Osteocyte (in vitro differentiated cells): ENCODE measurements at regions not wholly inside any gene's neighbourhood (a gene's known extent, or its start where the extent isn't known, plus 50 kb on each side); places are given as distances from the start of the nearest gene placed in this dataset.

ENCODE experiments used
- DNase-seq: peaks from one replicate; pipeline ENCODE4 v3.0.0; 2021; ENCODE audit warnings: mixed read lengths; ENCODE audit not compliant: unreplicated experiment; ENCODE audit errors: extremely low spot score
- H3K27ac Mint-ChIP-seq: one replicate; pipeline ENCODE4 v1.8.0; 2021; ENCODE audit warnings: mild to moderate bottlenecking, mixed read lengths; ENCODE audit not compliant: unreplicated experiment
- H3K27me3 Mint-ChIP-seq: one replicate; pipeline ENCODE4 v1.8.0; 2021; ENCODE audit warnings: mixed read lengths; ENCODE audit not compliant: unreplicated experiment
- H3K36me3 Mint-ChIP-seq: one replicate; pipeline ENCODE4 v1.8.0; 2021; ENCODE audit warnings: mixed read lengths; ENCODE audit not compliant: unreplicated experiment
- H3K4me1 Mint-ChIP-seq: one replicate; pipeline ENCODE4 v1.8.0; 2021; ENCODE audit warnings: mixed read lengths; ENCODE audit not compliant: unreplicated experiment
- H3K4me3 Mint-ChIP-seq: one replicate; pipeline ENCODE4 v1.8.0; 2021; ENCODE audit warnings: mild to moderate bottlenecking, moderate library complexity, mixed read lengths; ENCODE audit not compliant: unreplicated experiment
- H3K9me3 Mint-ChIP-seq: one replicate; pipeline ENCODE4 v1.8.0; 2021; ENCODE audit warnings: mixed read lengths; ENCODE audit not compliant: unreplicated experiment
- CTCF ChIP-seq: fragments of 200-600 bp; sonication (generic); IDR thresholded peaks from 2 replicates; pipeline ENCODE4 v1.5.0; 2021; ENCODE audit warnings: antibody characterized with exemption, mild to moderate bottlenecking, moderate library complexity

- Mint-ChIP-seq H3K4me3 (no peak overlapping the region), H3K36me3 (no peaks in the 10 kb centered on the region), H3K9me3 (no peaks in the 10 kb centered on the region), H3K27ac (no peak overlapping the region), H3K4me1 (no peaks in the 10 kb centered on the region), H3K27me3 (peaks cover 15% of the 10 kb centered on the region)
- TF ChIP-seq CTCF, result no peak
- no peak for DNase-seq
Observed at GRCh38 chr2:58532641-58533040, 291.5 kb upstream of the FANCL start.

GRCh38 chr2:58527647-58528046, 286.5 kb upstream of the FANCL start:
- TF ChIP-seq CTCF, result no peak
- Mint-ChIP-seq H3K27ac (no peak overlapping the region), H3K36me3 (no peaks in the 10 kb centered on the region), H3K4me3 (no peak overlapping the region), H3K9me3 (no peaks in the 10 kb centered on the region), H3K27me3 (peaks cover 3% of the 10 kb centered on the region), H3K4me1 (no peaks in the 10 kb centered on the region)
- no peak for DNase-seq

GRCh38 chr2:58521803-58522554, 280.9 kb upstream of the FANCL start:
- Mint-ChIP-seq H3K27ac (no peak overlapping the region), H3K36me3 (no peaks in the 10 kb centered on the region), H3K4me1 (no peaks in the 10 kb centered on the region), H3K9me3 (no peaks in the 10 kb centered on the region), H3K27me3 (peaks cover 8% of the 10 kb centered on the region), H3K4me3 (no peak overlapping the region)
- no peak for TF ChIP-seq CTCF
- no peak for DNase-seq

DNA sequence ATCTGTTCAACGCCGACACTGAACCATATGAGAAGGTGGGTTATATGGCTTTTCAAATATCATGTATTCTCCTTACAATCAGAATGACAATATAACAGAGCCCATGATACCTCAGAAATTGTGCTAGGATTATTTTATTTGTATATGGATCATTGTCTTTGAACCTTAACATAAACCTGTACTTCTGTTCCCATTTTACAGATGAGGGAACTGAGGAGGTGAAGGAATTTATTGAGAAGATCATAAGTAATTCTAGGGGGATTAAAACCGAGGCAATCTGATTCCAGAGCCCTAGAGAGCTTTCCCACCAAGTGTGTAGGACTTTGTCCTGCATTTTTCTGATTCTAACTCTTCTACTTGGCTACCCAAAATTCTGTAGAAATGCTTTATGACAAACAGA, 279.8 kb upstream of the FANCL start:
- no peak for TF ChIP-seq CTCF
- Mint-ChIP-seq H3K4me1 (no peaks in the 10 kb centered on the region), H3K4me3 (no peak overlapping the region), H3K36me3 (no peaks in the 10 kb centered on the region), H3K27me3 (peaks cover 8% of the 10 kb centered on the region), H3K9me3 (no peaks in the 10 kb centered on the region), H3K27ac (no peak overlapping the region)
- DNase-seq, result no peak

- no peak for TF ChIP-seq CTCF
- H3K27me3 Mint-ChIP-seq, result peaks cover 8% of the 10 kb centered on the region
- H3K27ac Mint-ChIP-seq, result no peak overlapping the region
- DNase-seq, result no peak
- no peak overlapping the region for H3K4me3 Mint-ChIP-seq
- H3K36me3 Mint-ChIP-seq, result no peaks in the 10 kb centered on the region
- H3K9me3 Mint-ChIP-seq, result no peaks in the 10 kb centered on the region
- no peaks in the 10 kb centered on the region for H3K4me1 Mint-ChIP-seq
Observed at GRCh38 chr2:58517881-58518280, 276.8 kb upstream of the FANCL start.
